Endometrial microvascular endothelial cells (primary cell): ENCODE measurements at regions not wholly inside any gene's neighbourhood (a gene's known extent, or its start where the extent isn't known, plus 50 kb on each side); places are given as distances from the start of the nearest gene placed in this dataset.
"Not testable (repeated sequence)": the region's sequence is repeated elsewhere in the genome, so short reads cannot be mapped to it uniquely, and the experiment has no call there.

Experiments used
- in situ Hi-C: cut with HindIII; loops from 2 replicates; pipeline ENCODE4 v1.10.0; 2017; ENCODE audit warnings: low sequenced_read_pairs, low pct_unique_long_range_greater_than_20kb; ENCODE audit errors: inconsistent ontology term

- in situ Hi-C loops = no loop called here
These were observed 127.9 kb downstream of the PXDC1 start for GRCh38 chr6:3623451-3624249.

- in situ Hi-C loops = no loop called here
These were observed 130.1 kb downstream of the PXDC1 start for GRCh38 chr6:3621411-3621810.

- in situ Hi-C loops = no loop called here
These were observed 130.6 kb downstream of the PXDC1 start for GRCh38 chr6:3620937-3621336.

- in situ Hi-C loops = no loop called here
These were observed 131.1 kb downstream of the PXDC1 start for GRCh38 chr6:3620389-3620788.

DNA sequence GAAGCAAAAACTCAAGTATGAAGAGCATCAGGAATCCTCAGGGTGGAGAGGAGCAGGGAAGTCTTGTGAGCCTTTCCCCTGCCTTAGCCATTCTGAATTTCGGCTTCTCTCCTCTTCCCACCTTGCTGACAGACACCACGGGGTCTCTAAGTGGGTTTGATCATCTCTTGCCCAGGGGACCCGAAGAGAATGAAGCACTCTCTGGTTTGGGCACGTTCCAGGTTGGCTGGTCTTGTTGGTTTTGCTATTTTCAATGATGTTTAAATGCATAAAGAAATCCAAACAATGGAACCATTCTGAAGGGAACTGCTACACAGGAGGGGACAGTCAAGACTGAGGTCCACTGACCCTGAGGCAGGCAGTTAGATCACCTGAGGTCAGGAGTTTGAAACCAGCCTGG, 131.7 kb downstream of the PXDC1 start:
- in situ Hi-C loops = no loop called here

GRCh38 chr6:3619201-3619600, 132.3 kb downstream of the PXDC1 start:
- in situ Hi-C loops = no loop called here

DNA sequence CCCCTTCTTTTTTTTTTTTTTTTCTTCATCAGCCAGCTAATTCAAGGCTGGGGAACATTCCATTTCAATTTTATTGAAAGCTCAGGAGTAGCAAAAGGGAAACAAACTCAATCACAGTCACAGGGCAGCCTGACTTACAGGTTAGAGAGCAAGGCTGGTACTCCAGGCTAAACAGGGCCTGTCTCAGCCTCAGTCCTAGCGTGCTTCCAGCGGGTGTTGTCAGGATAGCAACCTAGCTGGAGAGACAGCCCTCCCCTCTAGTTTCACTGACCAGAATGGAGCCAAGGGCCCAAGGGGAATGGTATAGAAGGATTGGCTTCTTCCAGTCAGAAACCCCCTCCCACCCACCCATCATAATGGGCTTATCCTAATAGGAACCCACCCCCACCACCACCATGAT, 132.9 kb downstream of the PXDC1 start:
- in situ Hi-C loops = no loop called here

DNA sequence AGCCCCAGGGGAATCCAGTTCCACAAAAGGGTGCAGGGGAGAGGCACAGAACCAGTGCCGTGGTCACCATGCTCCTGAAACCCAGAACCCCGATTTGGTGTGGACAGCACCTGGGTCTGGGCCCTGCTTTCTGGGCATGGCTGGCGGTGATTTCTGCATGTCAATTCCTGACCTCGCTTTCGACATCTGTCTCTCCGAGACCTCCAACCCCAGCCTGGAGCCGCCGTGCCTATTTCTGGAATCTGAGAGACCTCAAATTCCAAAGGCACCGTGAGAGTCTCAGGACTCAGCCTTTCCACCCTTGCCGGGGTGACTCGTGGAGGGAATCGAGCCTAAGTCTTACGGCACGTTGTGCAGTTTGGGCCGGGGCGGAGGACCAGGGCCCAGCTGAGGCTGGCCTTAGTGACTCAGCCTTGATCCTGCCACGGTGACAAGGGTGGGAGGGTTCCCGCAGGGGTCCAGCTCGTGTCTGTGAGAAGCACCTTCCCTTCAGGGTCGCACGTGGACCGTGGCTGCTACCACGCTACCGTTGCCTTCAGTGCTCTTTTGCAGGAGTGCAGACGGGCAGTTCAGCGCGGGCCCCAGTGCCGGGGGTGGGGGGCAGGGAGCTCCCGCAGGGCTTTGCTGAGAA, 133.7 kb downstream of the PXDC1 start:
- in situ Hi-C loops = no loop called here

DNA sequence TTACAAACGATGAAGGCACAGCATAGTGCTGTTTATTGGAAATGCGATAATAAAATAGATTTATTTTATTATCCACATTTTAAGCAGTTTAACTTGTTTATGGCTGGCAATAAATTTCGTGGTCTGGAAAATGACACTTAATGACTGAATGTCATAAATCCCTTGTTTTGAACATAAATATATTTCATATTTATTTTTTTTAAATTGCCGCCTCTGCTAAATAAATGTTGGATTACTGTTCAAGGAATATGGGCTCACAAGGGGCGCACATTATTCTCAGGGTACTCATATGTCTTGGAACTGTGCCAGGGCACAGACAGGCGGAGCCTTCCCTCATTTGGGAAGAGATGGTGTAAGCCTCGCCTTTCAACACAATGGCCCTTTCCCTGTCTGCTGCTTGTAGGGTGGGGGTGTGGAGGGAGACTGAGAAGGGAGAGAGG, 134.3 kb downstream of the PXDC1 start:
- in situ Hi-C loops = no loop called here

DNA sequence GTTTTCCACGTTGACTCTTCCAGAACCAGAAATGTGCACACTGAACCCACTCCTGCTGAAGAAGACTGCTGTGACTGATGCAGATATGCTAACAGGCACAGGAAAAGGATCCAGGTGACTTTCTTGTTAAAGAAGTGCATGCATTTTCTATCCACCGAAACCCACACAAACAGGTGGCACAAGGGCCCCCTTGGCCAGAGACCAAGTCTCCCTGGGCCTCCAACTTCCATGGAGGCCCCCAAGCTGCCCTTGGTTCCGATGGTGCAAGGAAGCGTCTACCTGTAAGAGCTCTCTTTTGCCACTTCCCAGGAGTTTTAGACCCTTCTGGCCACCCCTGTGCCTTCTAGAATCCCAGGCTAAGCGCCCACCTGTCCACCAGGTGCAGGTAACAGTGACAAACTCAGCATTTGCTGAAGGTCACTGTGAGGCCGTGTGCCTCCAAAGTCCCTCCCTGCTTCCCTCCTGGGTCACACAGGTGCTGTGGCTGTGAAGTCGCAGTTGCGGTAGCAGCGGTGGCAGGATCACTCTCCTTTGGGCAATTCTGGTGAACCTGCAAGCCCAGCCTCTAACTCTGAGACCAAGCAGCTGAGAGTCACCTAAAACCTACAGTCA, 134.8 kb downstream of the PXDC1 start:
- in situ Hi-C loops = no loop called here

GRCh38 chr6:3615391-3616380, 135.8 kb downstream of the PXDC1 start:
- in situ Hi-C loops = no loop called here

- in situ Hi-C loops = no loop called here
These were observed 136.6 kb downstream of the PXDC1 start for GRCh38 chr6:3614918-3615317.

GRCh38 chr6:3613565-3613964, 137.9 kb downstream of the PXDC1 start:
- in situ Hi-C loops = not testable (repeated sequence)

GRCh38 chr6:3612341-3613041, 139.0 kb downstream of the PXDC1 start:
- in situ Hi-C loops = no loop called here

- in situ Hi-C loops = no loop called here
These were observed 140.6 kb downstream of the PXDC1 start for GRCh38 chr6:3610921-3611320.

DNA sequence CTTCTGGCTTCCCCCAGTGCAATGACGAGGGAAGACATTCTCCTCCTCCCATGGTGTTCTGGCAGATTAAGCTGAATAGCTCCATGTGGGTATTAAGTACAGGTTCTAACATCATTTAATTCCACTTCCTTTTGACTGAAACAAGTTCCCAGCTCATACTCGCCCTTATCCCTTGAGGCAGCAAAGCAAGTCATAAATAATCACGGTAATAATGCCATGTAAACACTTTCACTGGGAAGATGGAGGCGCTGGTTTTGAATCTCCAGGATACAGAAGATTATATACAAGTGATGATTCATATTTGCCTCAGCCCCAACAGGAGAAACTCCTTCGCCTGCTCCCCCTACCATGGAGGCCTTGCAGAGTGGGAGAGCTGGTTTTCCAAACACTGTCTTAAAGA, 141.3 kb downstream of the PXDC1 start:
- in situ Hi-C loops = no loop called here

DNA sequence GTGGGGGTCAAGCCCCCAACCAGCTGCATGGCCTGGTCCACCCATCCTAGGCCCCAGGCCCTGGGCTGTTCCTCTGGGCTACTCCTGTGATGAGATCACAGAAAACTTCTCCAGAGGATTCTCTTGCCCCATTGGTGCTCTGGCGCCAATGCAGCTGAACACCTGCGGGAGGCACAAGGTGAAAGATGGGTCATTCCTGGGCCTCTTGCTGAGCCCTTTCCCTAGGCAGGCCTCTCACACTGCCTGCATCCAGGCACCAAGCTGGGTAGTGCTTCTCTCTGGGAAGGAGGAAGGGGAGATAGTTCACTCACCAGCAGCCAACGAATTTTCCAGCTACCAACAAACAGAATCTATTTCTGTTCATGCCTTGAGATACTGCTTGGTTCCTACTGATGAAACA, 142.1 kb downstream of the PXDC1 start:
- in situ Hi-C loops = no loop called here

- in situ Hi-C loops = no loop called here
These were observed 143.4 kb downstream of the PXDC1 start for GRCh38 chr6:3608159-3608558.
